ENCODE measurements at regions not wholly inside any gene's neighbourhood (a gene's known extent, or its start where the extent isn't known, plus 50 kb on each side); places are given as distances from the start of the nearest gene placed in this dataset.

DNA sequence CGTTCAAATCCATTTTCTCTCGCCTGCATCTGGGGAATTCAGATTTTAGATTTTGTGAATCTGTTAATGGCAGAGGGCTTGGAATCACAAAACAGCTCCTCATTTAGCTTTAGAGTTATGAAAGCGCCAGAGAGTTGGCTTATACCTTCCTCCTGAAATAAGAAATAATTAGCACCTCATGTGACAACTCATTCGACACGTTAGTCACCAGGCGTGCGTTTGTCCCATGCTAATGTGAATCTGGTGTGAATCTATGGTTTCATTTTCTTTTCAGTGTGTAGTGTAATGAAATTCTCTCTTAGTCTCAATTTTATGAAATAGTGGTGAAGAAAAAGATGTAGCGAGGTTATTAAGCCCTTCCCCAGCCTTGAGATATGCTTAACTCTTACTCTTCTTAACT, 89.4 kb downstream of the EDEM1 start:
- no peak for TF ChIP-seq EP300 (IDR thresholded peaks at IDR 0.05)
- TF ChIP-seq CEBPB (IDR thresholded peaks at IDR 0.05) = no peak

Measured in A549 (cell line).